ENCODE measurements at regions not wholly inside any gene's neighbourhood (a gene's known extent, or its start where the extent isn't known, plus 50 kb on each side); places are given as distances from the start of the nearest gene placed in this dataset.

- Histone ChIP-seq H3K4me3 (ENCODE audit: low read depth, low read length, poor library complexity, severe bottlenecking) (no peak overlapping the region), H3K9me3 (ENCODE audit: low read depth, low read length, poor library complexity, severe bottlenecking) (peaks cover 8% of the 10 kb centered on the region), H3K36me3 (ENCODE audit: insufficient read depth, low read length, poor library complexity, severe bottlenecking) (peaks cover 11% of the 10 kb centered on the region), H3K27me3 (replicated peaks; ENCODE audit: insufficient read depth, low read depth, low read length, poor library complexity) (no peaks in the 10 kb centered on the region), H3K27ac (ENCODE audit: low read depth, low read length, poor library complexity, severe bottlenecking) (no peak overlapping the region), H3K4me1 (ENCODE audit: insufficient read depth, low read length, poor library complexity, severe bottlenecking) (peaks cover 9% of the 10 kb centered on the region)
- POLR2A ChIA-PET (ENCODE audit: low non-redundant PET), result no interaction called here
- intact Hi-C loops (cut with micrococcal nuclease; ENCODE audit: unreplicated experiment), result loop anchor here (10.0 kb wide), 2 partner anchors 168 to 488 kb away; partner anchors contain the start of gene NUDT6
- TF ChIP-seq EZH2 (IDR thresholded peaks at IDR 0.05; ENCODE audit: borderline replicate concordance, low read depth, low read length, poor library complexity, severe bottlenecking), result no peak
- TF ChIP-seq, protein P1, sequence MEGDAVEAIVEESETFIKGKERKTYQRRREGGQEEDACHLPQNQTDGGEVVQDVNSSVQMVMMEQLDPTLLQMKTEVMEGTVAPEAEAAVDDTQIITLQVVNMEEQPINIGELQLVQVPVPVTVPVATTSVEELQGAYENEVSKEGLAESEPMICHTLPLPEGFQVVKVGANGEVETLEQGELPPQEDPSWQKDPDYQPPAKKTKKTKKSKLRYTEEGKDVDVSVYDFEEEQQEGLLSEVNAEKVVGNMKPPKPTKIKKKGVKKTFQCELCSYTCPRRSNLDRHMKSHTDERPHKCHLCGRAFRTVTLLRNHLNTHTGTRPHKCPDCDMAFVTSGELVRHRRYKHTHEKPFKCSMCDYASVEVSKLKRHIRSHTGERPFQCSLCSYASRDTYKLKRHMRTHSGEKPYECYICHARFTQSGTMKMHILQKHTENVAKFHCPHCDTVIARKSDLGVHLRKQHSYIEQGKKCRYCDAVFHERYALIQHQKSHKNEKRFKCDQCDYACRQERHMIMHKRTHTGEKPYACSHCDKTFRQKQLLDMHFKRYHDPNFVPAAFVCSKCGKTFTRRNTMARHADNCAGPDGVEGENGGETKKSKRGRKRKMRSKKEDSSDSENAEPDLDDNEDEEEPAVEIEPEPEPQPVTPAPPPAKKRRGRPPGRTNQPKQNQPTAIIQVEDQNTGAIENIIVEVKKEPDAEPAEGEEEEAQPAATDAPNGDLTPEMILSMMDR (conservative IDR thresholded peaks at IDR 0.05; ENCODE audit: low read depth, low read length), result no peak
- no peak for DNase-seq (ENCODE audit: low spot score)
- BruUV-seq (replicated peaks), result no TSS peak
- CTCF ChIA-PET, result no interaction called here
Observed at GRCh38 chr4:123092586-123092985, 170.2 kb upstream of the NUDT6 start.

DNA sequence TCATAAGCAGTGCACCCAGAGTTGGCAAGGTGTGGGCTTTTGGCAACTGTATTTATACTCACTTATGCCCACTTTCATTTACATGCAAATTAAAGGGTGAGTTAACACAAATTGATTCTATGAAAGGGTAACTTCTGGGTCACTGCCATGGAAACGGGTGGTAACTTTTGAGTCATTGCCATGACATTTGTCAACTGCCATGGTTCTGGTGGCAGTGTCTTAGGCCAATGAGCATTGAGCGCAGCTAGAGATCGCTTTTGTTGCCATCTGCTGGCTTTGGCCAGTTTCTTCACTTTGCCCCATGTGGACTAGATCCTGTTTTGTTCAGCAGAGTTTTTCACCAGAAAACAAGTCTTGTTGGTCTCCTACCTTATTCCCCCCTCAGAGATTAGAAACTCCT lies 170.8 kb upstream of the NUDT6 start:
- peaks cover 11% of the 10 kb centered on the region for H3K36me3 ChIP-seq (ENCODE audit: insufficient read depth, low read length, poor library complexity, severe bottlenecking)
- intact Hi-C loops (cut with micrococcal nuclease; ENCODE audit: unreplicated experiment), result loop anchor here (10.0 kb wide), 2 partner anchors 168 to 488 kb away; partner anchors contain the start of gene NUDT6

DNA sequence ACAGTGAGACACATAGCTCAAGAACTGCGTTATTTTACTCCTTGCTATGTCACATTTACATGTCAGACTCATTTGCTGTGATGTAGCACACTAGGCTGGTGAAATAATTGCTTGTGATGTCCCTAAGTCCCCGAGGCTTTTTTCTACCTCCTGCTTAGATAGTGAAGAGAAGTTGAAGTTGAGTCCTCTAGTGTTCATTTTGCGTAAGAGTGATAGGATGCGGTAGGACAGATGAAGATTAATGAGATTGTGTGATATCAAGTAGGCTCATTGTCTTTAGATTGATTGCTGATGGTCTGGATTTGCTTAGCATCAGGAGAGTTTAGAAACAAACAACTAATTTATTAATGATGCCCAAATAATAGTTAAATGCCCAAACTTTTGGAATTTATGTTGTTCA lies 173.6 kb upstream of the NUDT6 start:
- Histone ChIP-seq H3K4me3 (ENCODE audit: low read depth, low read length, poor library complexity, severe bottlenecking) (no peak overlapping the region), H3K27me3 (replicated peaks; ENCODE audit: insufficient read depth, low read depth, low read length, poor library complexity) (no peaks in the 10 kb centered on the region), H3K9me3 (ENCODE audit: low read depth, low read length, poor library complexity, severe bottlenecking) (peaks cover 1% of the 10 kb centered on the region), H3K36me3 (ENCODE audit: insufficient read depth, low read length, poor library complexity, severe bottlenecking) (peaks cover 3% of the 10 kb centered on the region), H3K27ac (ENCODE audit: low read depth, low read length, poor library complexity, severe bottlenecking) (no peak overlapping the region), H3K4me1 (ENCODE audit: insufficient read depth, low read length, poor library complexity, severe bottlenecking) (no peaks in the 10 kb centered on the region)
- ChIA-PET POLR2A (ENCODE audit: low non-redundant PET) (no interaction called here), CTCF (interaction anchor here (0.8 kb wide), 1 partner anchor 20 kb away, joined by 3 read pairs; no protein-coding TSS in a partner anchor)
- no peak for TF ChIP-seq EZH2 (IDR thresholded peaks at IDR 0.05; ENCODE audit: borderline replicate concordance, low read depth, low read length, poor library complexity, severe bottlenecking)
- TF ChIP-seq, protein P1 (conservative IDR thresholded peaks at IDR 0.05; ENCODE audit: low read depth, low read length), result peak; percentile 76
- intact Hi-C loops (cut with micrococcal nuclease; ENCODE audit: unreplicated experiment), result loop anchor here (10.0 kb wide), 2 partner anchors 171 to 491 kb away; partner anchors contain the start of gene NUDT6
- no TSS peak for BruUV-seq (replicated peaks)
- DNase-seq (ENCODE audit: low spot score), result peak; percentile 80

More for the DNA sequence above, 170.8 kb upstream of the NUDT6 start:
- CTCF ChIA-PET, result no interaction called here
- peaks cover 8% of the 10 kb centered on the region for H3K9me3 ChIP-seq (ENCODE audit: low read depth, low read length, poor library complexity, severe bottlenecking)
- BruUV-seq (replicated peaks), result no TSS peak
- POLR2A ChIA-PET (ENCODE audit: low non-redundant PET), result no interaction called here
- H3K27ac ChIP-seq (ENCODE audit: low read depth, low read length, poor library complexity, severe bottlenecking), result no peak overlapping the region
- H3K4me1 ChIP-seq (ENCODE audit: insufficient read depth, low read length, poor library complexity, severe bottlenecking), result peaks cover 7% of the 10 kb centered on the region
- no peak for DNase-seq (ENCODE audit: low spot score)
- no peaks in the 10 kb centered on the region for H3K27me3 ChIP-seq (replicated peaks; ENCODE audit: insufficient read depth, low read depth, low read length, poor library complexity)
- TF ChIP-seq EZH2 (IDR thresholded peaks at IDR 0.05; ENCODE audit: borderline replicate concordance, low read depth, low read length, poor library complexity, severe bottlenecking), result no peak
- TF ChIP-seq, protein P1 (conservative IDR thresholded peaks at IDR 0.05; ENCODE audit: low read depth, low read length), result peak; percentile 27; the same call in 1 of the 2 replicates
- H3K4me3 ChIP-seq (ENCODE audit: low read depth, low read length, poor library complexity, severe bottlenecking), result no peak overlapping the region

Data from A673 (cell line).